COR-L47 (cell line): ENCODE measurements at regions not wholly inside any gene's neighbourhood (a gene's known extent, or its start where the extent isn't known, plus 50 kb on each side); places are given as distances from the start of the nearest gene placed in this dataset.

Experiments used
- DNase-seq: peaks from one replicate; lab custom pipeline; 2025; lab: John Stamatoyannopoulos, UW

DNA sequence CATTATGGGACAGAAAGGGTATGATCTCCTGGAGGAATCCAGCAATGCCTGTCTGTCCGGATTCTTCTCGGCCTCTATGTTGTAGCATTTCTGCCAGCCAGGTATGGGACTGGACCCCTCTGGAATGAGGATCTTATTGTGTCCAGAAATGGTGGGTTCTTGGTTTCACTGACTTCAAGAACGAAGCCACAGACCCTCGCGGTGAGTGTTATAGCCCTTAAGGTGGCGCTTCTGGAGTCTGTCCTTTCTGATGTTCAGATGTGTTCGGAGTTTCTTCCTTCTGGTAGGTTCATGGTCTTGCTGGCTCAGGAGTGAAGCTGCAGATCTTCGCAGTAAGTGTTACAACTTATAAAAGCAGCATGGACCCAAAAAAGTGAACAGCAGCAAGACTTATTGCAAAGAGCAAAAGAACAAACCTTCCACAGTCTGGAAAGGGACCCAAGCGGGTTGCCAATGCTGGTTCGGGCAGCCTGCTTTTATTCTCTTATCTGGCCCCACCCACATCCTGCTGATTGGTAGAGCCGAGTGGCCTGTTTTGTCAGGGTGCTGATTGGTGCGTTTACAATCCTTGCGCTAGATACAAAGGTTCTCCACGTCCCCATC, 62.3 kb upstream of the IER3 start:
- DNase-seq, result no peak

- DNase-seq, result no peak
Measured at GRCh38 chr6:30804333-30804732, 60.0 kb upstream of the IER3 start.

- no peak for DNase-seq
Measured at GRCh38 chr6:30802731-30803130, 58.4 kb upstream of the IER3 start.

DNA sequence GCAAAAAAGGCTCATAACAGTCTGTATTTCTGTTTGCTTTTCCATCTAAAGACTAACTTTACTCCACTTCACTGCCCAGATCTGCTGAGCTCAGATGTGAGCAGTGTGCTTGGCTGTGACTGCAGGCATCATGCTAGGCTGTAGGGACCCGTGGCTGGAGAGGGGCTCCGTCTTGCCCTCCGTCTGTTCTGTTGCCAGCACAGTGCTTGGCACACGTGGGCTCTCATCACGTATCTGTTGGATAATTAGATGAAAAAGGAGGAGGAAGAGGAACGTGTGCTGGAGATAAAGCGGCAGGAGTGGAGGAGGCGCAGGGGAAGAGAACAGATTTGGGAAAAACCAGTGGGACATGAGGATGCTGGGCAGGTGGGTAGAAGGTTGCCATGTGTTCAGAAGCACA, 57.6 kb upstream of the IER3 start:
- DNase-seq, result no peak

- DNase-seq, result no peak
Measured at GRCh38 chr6:30800871-30801270, 56.5 kb upstream of the IER3 start.

- DNase-seq, result no peak
Measured at GRCh38 chr6:30799210-30799609, 54.9 kb upstream of the IER3 start.

- no peak for DNase-seq
Measured at GRCh38 chr6:30798494-30798893, 54.1 kb upstream of the IER3 start.

GRCh38 chr6:30795549-30796293, 51.4 kb upstream of the IER3 start:
- DNase-seq, result no peak
